Small intestine (tissue), 7 donors: ENCODE measurements at regions not wholly inside any gene's neighbourhood (a gene's known extent, or its start where the extent isn't known, plus 50 kb on each side); places are given as distances from the start of the nearest gene placed in this dataset.

Source experiments
- DNase-seq, 2 donors: peaks; one replicate each; pipeline versions ENCODE4 v3.0.0 to v3.0.0-alpha.2; 2013
- FAIRE-seq: peaks from 2 replicates; lab custom pipeline; 2012; peaks lifted over from hg19 to GRCh38; lab: Jason Lieb, UNC
- H3K27ac ChIP-seq, 3 donors: one replicate each; pipeline ENCODE4 v1.5.1; 2013; ENCODE audit warnings: low read length in 2 of 3, mild to moderate bottlenecking in 2 of 3, control low read depth in 1 of 3, inconsistent platforms in 1 of 3, low read depth in 1 of 3, moderate library complexity in 1 of 3
- H3K27me3 ChIP-seq, 3 donors: one replicate each; pipeline ENCODE4 v1.6.1; 2013; ENCODE audit warnings: low read length in 3 of 3, inconsistent platforms in 1 of 3; ENCODE audit not compliant: control insufficient read depth in 3 of 3, insufficient read depth in 3 of 3
- H3K36me3 ChIP-seq, 3 donors: one replicate each; pipeline ENCODE4 v1.6.1; 2013; ENCODE audit warnings: low read length in 3 of 3, inconsistent platforms in 1 of 3, low read depth in 1 of 3, mild to moderate bottlenecking in 1 of 3, moderate library complexity in 1 of 3; ENCODE audit not compliant: control insufficient read depth in 3 of 3, insufficient read depth in 2 of 3
- H3K4me1 ChIP-seq, 3 donors: one replicate each; pipeline ENCODE4 v1.6.1; 2013; ENCODE audit warnings: low read length in 2 of 3, inconsistent platforms in 1 of 3, low read depth in 1 of 3, mild to moderate bottlenecking in 1 of 3, moderate library complexity in 1 of 3; ENCODE audit not compliant: control insufficient read depth in 3 of 3, insufficient read depth in 2 of 3
- H3K4me3 ChIP-seq, 3 donors: one replicate each; pipeline ENCODE4 v1.5.1; 2013; ENCODE audit warnings: low read length in 3 of 3, control low read depth in 1 of 3, inconsistent platforms in 1 of 3, low read depth in 1 of 3, mild to moderate bottlenecking in 1 of 3, moderate library complexity in 1 of 3
- H3K9me3 ChIP-seq, 2 donors: one replicate each; pipeline ENCODE4 v1.6.1; 2013; ENCODE audit warnings: low read depth in 1 of 2, low read length in 1 of 2; ENCODE audit not compliant: control insufficient read depth in 2 of 2, insufficient read depth in 1 of 2
- WGBS, 3 donors: extraction: QIAGEN DNeasy Blood & Tissue Kit; methylation state at CpG; one replicate each; pipeline ENCODE4 v1.1.7; 2013; 5-methylcytosine and 5-hydroxymethylcytosine counted together
- donor health status: healthy with polysubstance abuse.
- donor health status: control.
- donor health status: control.
- donor health status: Bipolar disorder and iron deficiency.
- donor health status: healthy.

- no peak overlapping the region for H3K27ac ChIP-seq
- FAIRE-seq, result no peak
- WGBS, 3 donors, result 59 to 60% (median 60%) methylated on average over 5 of the region's 5 CpGs
Observed at GRCh38 chr2:129301431-129301913, 678.0 kb upstream of the RAB6C start.

GRCh38 chr2:129302106-129302505 lies 677.4 kb upstream of the RAB6C start:
- Histone ChIP-seq H3K27ac (no peak overlapping the region), H3K4me1 (no peaks in the 10 kb centered on the region), H3K4me3 (no peak overlapping the region), H3K36me3 (no peaks in the 10 kb centered on the region), H3K27me3 (no peaks in the 10 kb centered on the region), H3K9me3 (no peaks in the 10 kb centered on the region)
- FAIRE-seq (no peak), DNase-seq (no peak)
- 68 to 71% (median 68%) methylated on average over 6 of the region's 6 CpGs for WGBS, 3 donors

More at GRCh38 chr2:129301431-129301913, 678.0 kb upstream of the RAB6C start:
- Histone ChIP-seq H3K4me3 (no peak overlapping the region), H3K27me3 (no peaks in the 10 kb centered on the region), H3K4me1 (no peaks in the 10 kb centered on the region), H3K36me3 (no peaks in the 10 kb centered on the region), H3K9me3 (no peaks in the 10 kb centered on the region)
- no peak for DNase-seq

- H3K9me3 ChIP-seq, result no peaks in the 10 kb centered on the region
- H3K27ac ChIP-seq, result no peak overlapping the region
- FAIRE-seq (no peak), DNase-seq (no peak)
- H3K36me3 ChIP-seq, result no peaks in the 10 kb centered on the region
- WGBS, 3 donors, result 59 to 72% (median 66%) methylated on average over 6 of the region's 6 CpGs
- no peaks in the 10 kb centered on the region for H3K27me3 ChIP-seq
- no peaks in the 10 kb centered on the region for H3K4me1 ChIP-seq
- H3K4me3 ChIP-seq, result no peak overlapping the region
Observed at GRCh38 chr2:129302561-129303183, 676.8 kb upstream of the RAB6C start.

GRCh38 chr2:129314120-129314519 lies 665.3 kb upstream of the RAB6C start:
- no peak overlapping the region for H3K4me3 ChIP-seq
- H3K27me3 ChIP-seq, result no peaks in the 10 kb centered on the region
- 82 to 86% (median 85%) methylated on average over 9 of the region's 9 CpGs for WGBS, 3 donors
- H3K4me1 ChIP-seq, result no peaks in the 10 kb centered on the region
- H3K27ac ChIP-seq, result no peak overlapping the region
- no peaks in the 10 kb centered on the region for H3K36me3 ChIP-seq
- FAIRE-seq (no peak), DNase-seq (no peak)
- no peaks in the 10 kb centered on the region for H3K9me3 ChIP-seq

- 78 to 84% (median 82%) methylated on average over 26 to 27 of the region's 27 CpGs for WGBS, 3 donors
- no peaks in the 10 kb centered on the region for H3K36me3 ChIP-seq
- DNase-seq (no peak), FAIRE-seq (no peak)
- no peaks in the 10 kb centered on the region for H3K9me3 ChIP-seq
- no peaks in the 10 kb centered on the region for H3K4me1 ChIP-seq
- H3K27ac ChIP-seq, result no peak overlapping the region
- no peak overlapping the region for H3K4me3 ChIP-seq
- H3K27me3 ChIP-seq, result no peaks in the 10 kb centered on the region
Observed at GRCh38 chr2:129318581-129319421, 660.7 kb upstream of the RAB6C start.

GRCh38 chr2:129319422-129319717 lies 660.1 kb upstream of the RAB6C start:
- no peaks in the 10 kb centered on the region for H3K36me3 ChIP-seq
- H3K4me1 ChIP-seq, result no peaks in the 10 kb centered on the region
- no peak for DNase-seq
- WGBS, 3 donors, result 85 to 97% (median 90%) methylated on average over 7 of the region's 7 CpGs
- H3K27ac ChIP-seq, result no peak overlapping the region
- H3K27me3 ChIP-seq, result no peaks in the 10 kb centered on the region
- H3K4me3 ChIP-seq, result no peak overlapping the region
- no peaks in the 10 kb centered on the region for H3K9me3 ChIP-seq
- no peak for FAIRE-seq

GRCh38 chr2:129320288-129320687 lies 659.2 kb upstream of the RAB6C start:
- 89 to 96% (median 91%) methylated on average over 4 of the region's 4 CpGs for WGBS, 3 donors
- FAIRE-seq, result no peak
- Histone ChIP-seq H3K27ac (no peak overlapping the region), H3K9me3 (no peaks in the 10 kb centered on the region), H3K27me3 (no peaks in the 10 kb centered on the region), H3K36me3 (no peaks in the 10 kb centered on the region), H3K4me1 (no peaks in the 10 kb centered on the region), H3K4me3 (no peak overlapping the region)
- DNase-seq, result no peak

- Histone ChIP-seq H3K36me3 (no peaks in the 10 kb centered on the region), H3K27me3 (no peaks in the 10 kb centered on the region), H3K9me3 (no peaks in the 10 kb centered on the region), H3K4me3 (no peak overlapping the region), H3K4me1 (no peaks in the 10 kb centered on the region), H3K27ac (no peak overlapping the region)
- FAIRE-seq (no peak), DNase-seq (no peak)
- 72 to 84% (median 76%) methylated on average over 2 of the region's 2 CpGs for WGBS, 3 donors
Observed at GRCh38 chr2:129324349-129324748, 655.1 kb upstream of the RAB6C start.
